ENCODE measurements at regions not wholly inside any gene's neighbourhood (a gene's known extent, or its start where the extent isn't known, plus 50 kb on each side); places are given as distances from the start of the nearest gene placed in this dataset.

DNA sequence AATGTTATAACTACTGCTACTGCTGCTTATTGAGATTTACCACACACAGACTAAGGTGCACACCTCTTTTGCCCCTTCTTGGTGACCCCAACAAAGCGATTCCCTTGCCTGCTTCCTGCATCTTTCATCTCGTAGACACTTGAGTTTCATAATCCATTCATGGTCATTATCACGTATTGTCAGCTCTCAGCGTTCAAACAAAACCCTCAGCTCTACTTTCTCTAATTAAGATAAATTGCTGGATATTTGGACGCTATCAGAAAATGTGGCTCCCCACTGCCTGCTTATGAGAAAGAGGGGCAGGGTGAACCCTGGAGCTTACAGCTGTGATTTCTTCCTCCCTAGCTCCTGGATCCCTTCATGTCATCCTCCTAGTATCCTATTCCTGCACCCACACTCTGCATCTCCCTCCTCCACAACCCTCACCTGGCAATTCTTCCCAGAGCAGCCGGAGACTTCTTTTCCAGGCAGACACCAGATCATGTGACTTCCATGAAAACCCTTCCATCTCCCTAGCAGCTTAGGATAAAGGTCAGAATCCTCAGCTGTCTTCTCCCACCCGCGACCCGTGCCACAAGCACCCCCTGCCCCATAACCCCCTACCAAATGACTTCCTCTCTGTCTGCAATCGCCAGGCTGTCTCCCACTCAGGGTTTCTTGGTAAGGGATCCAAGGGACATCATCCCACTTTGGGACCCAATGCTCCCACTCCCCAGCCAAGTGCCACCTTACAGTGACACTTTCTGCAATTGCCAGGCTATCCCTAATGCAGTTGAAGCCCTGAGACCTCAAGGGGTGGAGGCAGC lies 146.5 kb downstream of the NSG2 start:
- DNase-seq: no peak

DNA sequence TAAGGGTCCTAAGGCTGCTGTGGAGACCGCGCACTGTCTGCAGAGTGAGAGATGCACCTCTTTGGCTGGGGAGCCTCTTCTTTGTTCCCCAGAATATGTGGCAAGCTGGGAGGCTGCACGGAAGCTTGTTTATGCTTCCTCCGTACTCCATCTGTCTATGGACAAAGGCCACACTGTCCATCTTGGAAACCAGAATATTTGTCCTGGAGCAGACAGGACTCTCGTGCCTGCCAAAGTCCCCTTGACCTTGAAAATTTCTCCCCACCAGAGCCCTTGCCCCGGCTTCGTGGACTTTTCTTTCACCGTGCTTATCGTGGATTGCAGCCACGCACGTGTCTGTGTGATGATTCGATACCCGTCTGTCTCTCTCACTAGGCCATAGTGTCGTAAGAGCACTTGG lies 147.4 kb downstream of the NSG2 start:
- DNase-seq: no peak

DNA sequence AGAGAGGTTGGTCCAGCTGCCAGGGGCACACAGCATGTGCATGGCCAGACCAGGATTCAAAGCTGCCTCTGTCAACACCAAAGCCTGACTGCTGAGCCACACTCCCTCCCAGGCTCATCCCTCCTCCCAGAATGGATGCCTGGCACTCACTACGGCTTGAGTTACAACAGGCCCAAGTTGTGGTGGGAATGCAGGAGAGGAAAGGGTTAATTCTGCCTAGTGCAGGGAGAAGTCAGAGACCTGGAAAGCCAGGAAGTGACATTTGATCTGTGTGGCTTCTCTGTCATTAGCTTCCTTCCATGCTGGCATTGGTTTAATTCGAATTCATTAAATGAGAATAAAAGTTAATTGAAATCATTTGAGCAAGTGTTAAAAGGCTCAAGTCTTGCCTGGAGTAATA lies 150.0 kb downstream of the NSG2 start:
- DNase-seq: no peak

DNA sequence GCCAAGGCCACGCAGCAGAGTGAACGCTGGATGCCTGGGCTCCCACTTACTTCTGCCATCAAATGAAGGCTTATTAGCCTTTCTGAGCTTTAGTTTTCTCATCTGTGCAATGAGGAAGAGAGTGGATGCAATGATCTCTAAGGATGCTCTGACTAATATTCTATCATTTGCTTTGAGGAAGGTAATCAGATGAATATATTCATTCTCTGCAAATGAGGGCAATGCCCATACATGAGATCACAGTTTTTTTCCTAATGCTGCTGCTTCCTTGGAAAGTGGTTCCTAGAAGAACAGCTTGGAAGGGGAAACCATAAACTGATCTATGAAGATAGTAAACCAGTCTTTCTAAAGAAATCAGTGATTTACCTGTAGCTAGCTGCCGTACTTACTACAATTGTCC lies 152.4 kb downstream of the NSG2 start:
- DNase-seq: no peak

DNA sequence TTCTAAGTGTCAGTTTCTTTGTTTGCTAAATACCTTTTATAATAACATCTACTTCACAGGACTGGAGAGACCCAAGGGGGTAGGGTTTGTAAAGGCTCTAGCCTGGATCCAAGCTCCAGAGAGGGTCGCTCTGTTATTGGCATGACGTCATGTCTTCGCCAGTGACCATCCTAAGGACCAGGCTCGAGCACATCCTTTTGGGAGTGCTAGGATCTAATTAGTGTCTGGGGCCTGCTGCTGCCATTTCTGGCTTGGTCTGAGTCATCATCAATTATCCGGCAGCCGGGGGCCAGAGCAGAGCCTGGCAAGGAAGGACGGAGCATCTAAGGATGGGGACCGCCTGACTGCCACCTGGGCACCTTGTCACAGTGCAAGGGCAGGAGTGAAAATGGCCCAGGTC lies 153.0 kb downstream of the NSG2 start:
- no peak for DNase-seq

GRCh38 chr5:174202996-174203395 lies 157.5 kb downstream of the NSG2 start:
- no peak for DNase-seq

DNA sequence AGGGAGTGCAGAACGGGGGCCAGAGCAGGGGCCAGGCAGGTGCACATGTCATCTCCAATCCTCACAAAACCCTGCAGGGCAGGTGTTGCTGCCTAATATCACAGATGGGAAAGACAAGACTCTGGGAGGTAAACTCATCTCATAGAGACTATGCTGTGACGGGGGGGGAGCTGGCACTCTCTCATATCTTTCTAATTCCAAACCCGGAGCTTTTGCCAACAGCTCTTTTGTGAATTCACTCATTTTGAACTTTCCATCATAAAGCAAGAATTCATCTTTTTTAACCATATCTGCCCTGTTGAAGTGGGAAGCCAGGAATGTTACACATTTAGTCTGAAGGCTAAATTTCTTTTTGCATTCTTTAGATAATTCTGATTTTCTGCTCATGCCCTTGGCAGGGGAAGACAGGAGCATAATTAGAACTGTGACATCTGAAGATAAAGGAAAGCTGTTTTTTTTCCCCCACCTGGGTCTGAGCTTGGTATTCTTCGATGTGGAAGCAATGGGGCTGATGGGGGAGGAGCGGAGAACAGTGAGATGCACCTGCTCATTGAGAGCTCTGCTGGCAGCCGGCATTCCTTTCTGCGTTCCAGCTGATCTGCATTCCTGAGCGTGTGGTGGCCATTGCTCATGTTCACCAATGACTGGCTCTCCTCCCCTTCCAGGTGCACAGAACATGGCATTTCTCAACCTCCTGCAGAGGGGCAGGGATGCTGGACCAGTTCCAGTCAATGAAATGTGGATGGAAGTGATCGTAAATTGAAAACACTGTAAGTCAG lies 159.2 kb downstream of the NSG2 start:
- no peak for DNase-seq

- no peak for DNase-seq
Observed at GRCh38 chr5:174205939-174206338, 160.4 kb downstream of the NSG2 start.

GRCh38 chr5:174210596-174211276 lies 165.2 kb downstream of the NSG2 start:
- no peak for DNase-seq

DNA sequence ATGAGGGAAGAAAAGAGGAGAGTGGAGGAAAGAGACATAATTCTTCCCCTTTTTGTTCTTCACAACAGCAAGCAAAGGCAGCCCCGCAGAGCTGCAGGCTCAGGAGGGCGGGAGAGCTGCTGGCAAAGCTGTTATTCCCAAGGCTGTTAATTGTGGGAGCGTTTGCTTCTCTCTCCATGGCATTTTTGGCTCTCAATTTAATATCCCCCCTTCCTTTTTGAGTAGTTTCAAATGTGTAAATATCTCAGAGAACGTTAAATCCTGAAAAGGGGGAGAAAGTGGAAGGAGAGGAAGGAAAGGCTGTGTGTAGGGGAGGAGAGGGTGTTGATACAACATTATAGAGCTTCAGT lies 165.7 kb downstream of the NSG2 start:
- DNase-seq: no peak

DNA sequence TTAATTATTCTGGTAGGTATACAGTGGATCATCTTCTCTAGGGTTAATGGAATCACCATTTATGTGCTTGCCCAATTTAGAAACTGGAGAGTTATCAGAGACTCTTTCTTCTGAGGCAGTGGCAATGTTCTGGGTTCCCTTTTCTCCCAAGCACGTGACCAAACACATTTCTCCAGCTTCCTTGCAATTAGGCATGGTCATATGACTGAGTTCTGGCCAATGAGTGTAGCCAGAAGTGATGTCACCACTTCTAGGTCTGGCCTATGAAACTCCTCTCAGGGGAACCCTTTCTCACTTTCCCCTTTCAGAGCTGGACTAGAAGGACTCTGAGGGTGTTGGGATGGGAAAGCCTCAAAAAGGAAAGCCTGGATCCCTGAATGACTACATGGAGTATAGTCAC lies 172.0 kb downstream of the NSG2 start:
- no peak for DNase-seq

DNA sequence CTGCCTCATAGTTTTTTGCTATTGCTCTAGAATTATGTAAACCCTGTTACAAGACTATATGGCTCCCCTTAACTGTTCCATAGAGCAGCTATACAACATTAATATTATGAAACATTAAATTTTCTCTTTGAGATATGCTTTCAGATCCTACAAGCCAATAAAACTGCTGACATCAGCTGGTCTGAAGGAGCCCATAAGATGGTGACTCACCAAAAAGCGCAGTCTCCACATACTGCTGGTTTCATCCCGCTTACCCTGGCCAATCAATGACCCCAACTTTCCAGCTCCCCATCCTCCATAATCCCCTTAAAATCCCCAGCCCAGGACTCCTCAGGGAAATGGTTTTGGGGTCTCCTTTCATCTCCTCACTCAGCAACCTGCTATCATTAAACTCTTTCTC lies 172.7 kb downstream of the NSG2 start:
- no peak for DNase-seq

- DNase-seq: no peak
Observed at GRCh38 chr5:174220417-174220816, 174.9 kb downstream of the NSG2 start.

- DNase-seq: no peak
Observed at GRCh38 chr5:174221436-174221835, 175.9 kb downstream of the NSG2 start.

- DNase-seq: no peak
Observed at GRCh38 chr5:174221946-174222345, 176.4 kb downstream of the NSG2 start.

DNA sequence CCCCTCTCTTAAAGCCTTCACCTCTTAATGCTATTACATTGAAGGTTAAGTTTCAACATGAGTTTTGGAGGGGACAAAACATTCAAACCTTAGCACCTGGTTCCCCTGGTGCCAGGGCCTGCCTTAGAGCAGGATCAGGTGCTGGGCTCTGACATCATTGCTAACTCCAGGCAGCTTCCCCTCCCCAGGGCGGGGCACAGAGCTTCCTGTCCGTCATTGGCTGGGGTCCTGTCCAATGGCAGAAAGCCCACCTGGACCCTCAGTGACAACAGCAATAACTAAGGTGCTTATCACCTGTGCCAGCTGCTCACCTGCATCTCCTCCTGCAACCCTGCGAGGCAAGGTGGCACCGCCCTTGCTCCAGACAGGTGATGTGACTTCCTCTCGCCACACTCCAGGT lies 177.4 kb downstream of the NSG2 start:
- no peak for DNase-seq

- DNase-seq: no peak
Observed at GRCh38 chr5:174223355-174223754, 177.8 kb downstream of the NSG2 start.

GRCh38 chr5:174229068-174229467 lies 183.6 kb downstream of the NSG2 start:
- no peak for DNase-seq

- no peak for DNase-seq
Observed at GRCh38 chr5:174229514-174230370, 184.2 kb downstream of the NSG2 start.

GRCh38 chr5:174231956-174232487 lies 186.5 kb downstream of the NSG2 start:
- DNase-seq: no peak

GRCh38 chr5:174234388-174234787 lies 188.9 kb downstream of the NSG2 start:
- DNase-seq: no peak

DNA sequence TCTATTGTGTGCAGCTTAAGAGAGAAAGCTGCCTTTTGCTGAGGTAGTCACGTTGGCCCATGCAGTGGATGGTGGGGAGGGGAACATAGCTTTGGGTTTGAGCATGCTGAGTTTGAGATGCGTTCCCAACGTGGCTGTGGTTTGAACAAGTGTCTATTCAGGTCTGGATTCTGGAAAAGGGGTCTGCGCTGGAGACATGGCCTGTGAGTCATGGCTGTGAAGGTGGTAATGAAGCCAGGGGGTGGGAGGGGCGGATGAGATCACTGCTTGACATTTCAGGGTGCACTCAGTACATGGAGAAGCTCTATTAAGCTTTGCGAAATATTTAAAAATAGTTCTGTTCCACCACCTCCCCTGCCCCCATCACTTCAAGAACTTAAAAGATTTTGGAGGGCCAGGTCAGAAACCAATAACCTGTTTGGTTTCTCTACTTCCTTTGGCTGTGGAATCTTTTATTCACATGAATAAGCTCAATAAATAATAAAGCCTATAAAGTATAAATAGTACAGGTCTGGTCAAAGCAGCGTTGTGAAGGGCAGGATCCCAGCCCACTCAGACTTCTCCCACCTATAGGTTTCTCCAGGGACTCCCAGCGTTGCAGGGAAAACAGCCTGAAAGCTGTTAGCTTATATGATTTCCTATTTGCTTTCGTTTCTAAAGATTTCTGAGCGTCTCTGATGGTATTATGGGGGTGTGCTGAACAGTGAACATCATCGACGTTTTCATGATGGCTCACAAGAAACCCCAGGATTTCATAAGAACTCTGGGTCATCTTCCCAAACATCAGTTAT lies 189.9 kb downstream of the NSG2 start:
- no peak for DNase-seq

Data from activated CD8-positive, alpha-beta memory T cell treated with anti-CD3 and anti-CD28 coated beads, Interleukin-2, amount 50 U/mL, for 4 hours (primary cell).